ENCODE measurements at regions not wholly inside any gene's neighbourhood (a gene's known extent, or its start where the extent isn't known, plus 50 kb on each side); places are given as distances from the start of the nearest gene placed in this dataset.

- no peaks in the 10 kb centered on the region for H3K79me2 ChIP-seq (ENCODE audit: insufficient read depth, low read length)
- POLR2A ChIA-PET, result no interaction called here
- no peaks in the 10 kb centered on the region for H3K4me1 ChIP-seq (ENCODE audit: insufficient read depth, low read length)
- no peak overlapping the region for H3K27ac ChIP-seq (ENCODE audit: extremely low read length, insufficient read depth, low read length)
- H3K27me3 ChIP-seq (ENCODE audit: control insufficient read depth in 1 of 2, insufficient read depth in 2 of 2, low read length in 2 of 2), result peaks cover 4 to 42% of the 10 kb centered on the region in 2 experiments
- no peak overlapping the region for H3K4me3 ChIP-seq (replicated peaks in 1 of 3; ENCODE audit: insufficient read depth in 1 of 3, low read depth in 2 of 3, low read length in 3 of 3)
- BruUV-seq (replicated peaks), result no TSS peak
- no peak overlapping the region for H2AFZ ChIP-seq (ENCODE audit: low read length)
- 20% methylated on average over 8 of the region's 8 CpGs for WGBS (ENCODE audit: low lambda C conversion rate)
- no peak for ATAC-seq
- no peak for FAIRE-seq
- no peaks in the 10 kb centered on the region for H3K9me3 ChIP-seq (ENCODE audit: low read length)
- intact Hi-C loops (cut with micrococcal nuclease; ENCODE audit: unreplicated experiment) (no loop called here), in situ Hi-C loops (cut with HindIII; ENCODE audit: extremely low pct_ligation_motif_present, low pct_unique_long_range_greater_than_20kb) (no loop called here)
- no peak for DNase-seq (ENCODE audit: low spot score)
- H3K4me2 ChIP-seq (ENCODE audit: low read depth, low read length), result no peak overlapping the region
- CTCF ChIA-PET (ENCODE audit: low intra/inter-chr PET ratio, low total read pairs), result no interaction called here
- H4K20me1 ChIP-seq (ENCODE audit: insufficient read depth, low read length), result no peaks in the 10 kb centered on the region
- H3K36me3 ChIP-seq (replicated peaks in 1 of 2; ENCODE audit: control insufficient read depth in 1 of 2, insufficient read depth in 2 of 2, low read length in 2 of 2), result no peaks in the 10 kb centered on the region
- H3K9ac ChIP-seq (ENCODE audit: insufficient read depth, low read depth, low read length), result no peak overlapping the region
- TF ChIP-seq ZNF367 (CRISPR knock-in tag; IDR thresholded peaks at IDR 0.05; ENCODE audit: borderline replicate concordance) (no peak), ERF (CRISPR knock-in tag; IDR thresholded peaks at IDR 0.05) (no peak), ZFP41 (CRISPR knock-in tag; IDR thresholded peaks at IDR 0.05; ENCODE audit: borderline replicate concordance) (no peak), POLR2A (IDR thresholded peaks at IDR 0.05; ENCODE audit: insufficient read depth in 1 of 2, low read depth in 2 of 2, low read length in 2 of 2) (no peak), ZBTB26 (CRISPR knock-in tag; IDR thresholded peaks at IDR 0.05; ENCODE audit: borderline replicate concordance) (no peak), SALL2 (CRISPR knock-in tag; IDR thresholded peaks at IDR 0.05) (no peak), IKZF4 (CRISPR knock-in tag; IDR thresholded peaks at IDR 0.05; ENCODE audit: borderline replicate concordance, low read depth, not compliant biosample characterization) (no peak), ZNF207 (IDR thresholded peaks at IDR 0.05; ENCODE audit: borderline replicate concordance) (no peak), BRCA1 (CRISPR knock-in tag; IDR thresholded peaks at IDR 0.05) (no peak), HDAC1 (CRISPR knock-in tag; IDR thresholded peaks at IDR 0.05) (no peak), PRDM4 (CRISPR knock-in tag; IDR thresholded peaks at IDR 0.05; ENCODE audit: borderline replicate concordance) (no peak), ZNF878 (CRISPR knock-in tag; IDR thresholded peaks at IDR 0.05) (no peak), EED (CRISPR knock-in tag; IDR thresholded peaks at IDR 0.05) (no peak), ZBTB37 (CRISPR knock-in tag; IDR thresholded peaks at IDR 0.05) (no peak), MIER2 (CRISPR knock-in tag; IDR thresholded peaks at IDR 0.05) (no peak), KLF6 (CRISPR knock-in tag; IDR thresholded peaks at IDR 0.05) (no peak), ELK4 (CRISPR knock-in tag; IDR thresholded peaks at IDR 0.05; ENCODE audit: borderline replicate concordance) (no peak), ELF4 (CRISPR knock-in tag; IDR thresholded peaks at IDR 0.05; ENCODE audit: borderline replicate concordance) (no peak), ZNF788 (CRISPR knock-in tag; IDR thresholded peaks at IDR 0.05; ENCODE audit: borderline replicate concordance) (no peak)
These were observed 126.3 kb upstream of the TNRC6C start for GRCh38 chr17:77832180-77832560.

Data from HepG2 (cell line).